K562 (cell line): ENCODE measurements at regions not wholly inside any gene's neighbourhood (a gene's known extent, or its start where the extent isn't known, plus 50 kb on each side); places are given as distances from the start of the nearest gene placed in this dataset.

Experiments used
- ATAC-seq: fragments of 200-7000 bp; cut with Tn5 transposase; 3 replicates; pipeline ENCODE4 v1.9.1; 2020; ENCODE audit warnings: moderate library complexity
- BruUV-seq: library from RNA; stranded (reverse); fragments of 400-500 nt; replicated peaks from 2 replicates; lab custom pipeline; 2021; lab: Mats Ljungman, UMichigan
- CTCF ChIA-PET: fragments of 300-600 bp; formaldehyde crosslinking; extraction: SDS; loops from one replicate; lab custom pipeline; 2021; ENCODE audit warnings: low intra/inter-chr PET ratio; lab: Yijun Ruan, JAX
- POLR2A ChIA-PET: fragments of 300-600, 350-650 bp; sonication (Branson Sonifier 250); formaldehyde crosslinking; extraction: SDS; loops from one replicate; lab custom pipeline; 2021; ENCODE audit warnings: antibody characterized with exemption, inconsistent platforms; lab: Yijun Ruan, JAX
- DNase-seq, 4 experiments: peaks; one replicate each; pipeline versions ENCODE4 v3.0.0 to v3.0.0-alpha.2; 2011 to 2018; ENCODE audit warnings: low spot score in 3 of 4, mixed read lengths in 3 of 4; ENCODE audit errors: extremely low read depth in 1 of 4
- FAIRE-seq: peaks from 2 replicates; lab custom pipeline; 2011; peaks lifted over from hg19 to GRCh38; lab: Jason Lieb, UNC
- H2AFZ ChIP-seq: 2 replicates; pipeline ENCODE4 v1.6.0; 2011; ENCODE audit warnings: low read depth, low read length, control low read depth, inconsistent platforms
- H3K27ac ChIP-seq: fragments of 200-600 bp; 3 replicates; pipeline ENCODE4 v1.8.0; 2011; ENCODE audit warnings: low read depth, mild to moderate bottlenecking, control low read depth, inconsistent platforms, low read length, moderate library complexity, mixed read lengths; ENCODE audit errors: extremely low read depth
- H3K27me3 ChIP-seq, 2 experiments: fragments of 300-600 bp in 1 of 2; 2 replicates in 1 of 2; 3 replicates in 1 of 2; pipeline versions ENCODE4 v1.6.0 to v1.8.0; 2011; ENCODE audit warnings: inconsistent platforms in 2 of 2, low read length in 2 of 2, mild to moderate bottlenecking in 1 of 2, mixed read lengths in 1 of 2, moderate library complexity in 1 of 2; ENCODE audit not compliant: control insufficient read depth in 2 of 2, insufficient read depth in 2 of 2
- H3K36me3 ChIP-seq: fragments of 300-600 bp; 3 replicates; pipeline ENCODE4 v1.8.0; 2011; ENCODE audit warnings: mild to moderate bottlenecking, low read length, inconsistent platforms; ENCODE audit not compliant: control insufficient read depth, insufficient read depth
- H3K4me1 ChIP-seq, 2 experiments: fragments of 200-600 bp in 1 of 2; replicated peaks in 1 of 2; 2 replicates in 1 of 2; 3 replicates in 1 of 2; pipeline versions ENCODE4 v1.5.1 to v1.8.0; 2011; ENCODE audit warnings: inconsistent platforms in 2 of 2, low read length in 2 of 2, mild to moderate bottlenecking in 1 of 2, mixed read lengths in 1 of 2, moderate library complexity in 1 of 2; ENCODE audit not compliant: control insufficient read depth in 2 of 2, insufficient read depth in 2 of 2
- H3K4me2 ChIP-seq: 2 replicates; pipeline ENCODE4 v1.6.1; 2011; ENCODE audit warnings: low read length, control low read depth, inconsistent platforms, mixed read lengths; ENCODE audit not compliant: insufficient read depth
- H3K4me3 ChIP-seq: fragments of 200-600 bp; sonication (generic), shearing (Covaris generic); 2 replicates; pipeline ENCODE4 v1.5.1; 2016; ENCODE audit warnings: control low read depth, inconsistent platforms
- H3K79me2 ChIP-seq: fragments of 200-600 bp; 3 replicates; pipeline ENCODE4 v1.8.0; 2011; ENCODE audit warnings: low read length, inconsistent platforms; ENCODE audit not compliant: control insufficient read depth, insufficient read depth
- H3K9ac ChIP-seq, 2 experiments: 2 replicates each; pipeline versions ENCODE4 v1.6.0 to v1.6.1; 2011; ENCODE audit warnings: low read depth in 2 of 2, low read length in 2 of 2, control low read depth in 1 of 2, inconsistent platforms in 1 of 2, mild to moderate bottlenecking in 1 of 2, mixed read lengths in 1 of 2; ENCODE audit not compliant: insufficient read depth in 1 of 2
- H3K9me1 ChIP-seq: one replicate; pipeline ENCODE4 v1.6.0; 2011; ENCODE audit warnings: inconsistent platforms, mild to moderate bottlenecking, low read length, moderate library complexity; ENCODE audit not compliant: control insufficient read depth, insufficient read depth
- H3K9me3 ChIP-seq: replicated peaks from 2 replicates; pipeline ENCODE4 v1.5.1; 2011; ENCODE audit warnings: low read depth, low read length, inconsistent platforms; ENCODE audit not compliant: control insufficient read depth, insufficient read depth
- H4K20me1 ChIP-seq: replicated peaks from 2 replicates; pipeline ENCODE4 v1.6.1; 2011; ENCODE audit warnings: low read length, inconsistent platforms, mixed read lengths; ENCODE audit not compliant: control insufficient read depth, insufficient read depth
- E2F3 ChIP-seq: fragments of 250-450 bp; sonication (Bioruptor Pico); IDR thresholded peaks from 2 replicates; pipeline ENCODE4 v1.4.0; 2020; ENCODE audit warnings: mild to moderate bottlenecking
- FOXK2 ChIP-seq, 2 experiments: fragments of 450-650 bp; IDR thresholded peaks in 1 of 2; conservative IDR thresholded peaks in 1 of 2; 2 replicates each; pipeline ENCODE4 v1.6.1; 2016; ENCODE audit warnings: low read depth in 2 of 2, mild to moderate bottlenecking in 1 of 2
- FOXM1 ChIP-seq, 2 experiments: fragments of 450-650 bp in 1 of 2; sonication (generic) in 1 of 2; formaldehyde crosslinking in 1 of 2; IDR thresholded peaks; 2 replicates each; pipeline versions ENCODE4 v1.6.1 to v1.9.0; 2017 to 2022; ENCODE audit warnings: low read depth in 2 of 2, mild to moderate bottlenecking in 2 of 2, missing genetic modification reagents in 1 of 2, moderate library complexity in 1 of 2
- GABPA ChIP-seq: fragments of 200-800 bp; sonication (Bioruptor generic); conservative IDR thresholded peaks from 2 replicates; pipeline ENCODE4 v1.6.1; 2016; ENCODE audit warnings: low read depth, missing genetic modification characterization, missing compliant biosample characterization
- GABPB1 ChIP-seq: sonication (generic); formaldehyde crosslinking; IDR thresholded peaks from 2 replicates; pipeline ENCODE4 v1.8.0; 2022; ENCODE audit warnings: mild to moderate bottlenecking, missing genetic modification reagents
- SIX5 ChIP-seq, 2 experiments: IDR thresholded peaks; 2 replicates each; pipeline ENCODE4 v1.6.1; 2011; ENCODE audit warnings: low read length in 2 of 2, borderline replicate concordance in 1 of 2, low read depth in 1 of 2, mild to moderate bottlenecking in 1 of 2, moderate library complexity in 1 of 2; ENCODE audit not compliant: insufficient read depth in 1 of 2
- U2AF2 ChIP-seq: fragments of 200-400 bp; formaldehyde crosslinking; optimal IDR thresholded peaks from 2 replicates; pipeline ENCODE3; 2017; ENCODE audit warnings: low read depth, mild to moderate bottlenecking, low read length
- WGBS: fragments of 100-300 bp; shearing (Covaris generic); methylation state at CpG from one replicate; pipeline ENCODE4 v1.1.6; 2016; ENCODE audit warnings: low coverage, mixed read lengths; ENCODE audit not compliant: insufficient coverage; ENCODE audit errors: missing lambda C conversion rate; 5-methylcytosine and 5-hydroxymethylcytosine counted together
- in situ Hi-C: fragments of 300-500 bp; cut with MboI; formaldehyde crosslinking; loops from 4 replicates; pipeline ENCODE4 v1.15.0; 2018; ENCODE audit warnings: inconsistent platforms, mixed read lengths
- intact Hi-C: fragments of 100-400 bp; cut with micrococcal nuclease; formaldehyde crosslinking; loops from 2 replicates; pipeline ENCODE4 v1.14.2; 2022
- TF ChIP-seq, protein P1 (sequence below): sonication (generic); formaldehyde crosslinking; IDR thresholded peaks from 2 replicates; pipeline ENCODE4 v1.8.0; 2022; ENCODE audit warnings: missing genetic modification reagents, mild to moderate bottlenecking, borderline replicate concordance
- TF ChIP-seq, protein P2 (sequence below): sonication (generic); formaldehyde crosslinking; IDR thresholded peaks from 2 replicates; pipeline ENCODE4 v1.8.0; 2022; ENCODE audit warnings: mild to moderate bottlenecking, missing genetic modification reagents
- TF ChIP-seq, protein P3 (sequence below): fragments of 150-350 bp; IDR thresholded peaks from 2 replicates; pipeline ENCODE4 v1.6.1; 2014; ENCODE audit warnings: low read depth, mild to moderate bottlenecking, low read length, borderline replicate concordance

- no peak overlapping the region for H3K4me2 ChIP-seq
- no TSS peak for BruUV-seq
- no peak for FAIRE-seq
Measured at GRCh38 chr5:67676863-67677262, 480.3 kb upstream of the CD180 start.

More at GRCh38 chr5:67676863-67677262, 480.3 kb upstream of the CD180 start:
- H3K79me2 ChIP-seq = no peaks in the 10 kb centered on the region
- ATAC-seq = no peak
- no peaks in the 10 kb centered on the region for H3K36me3 ChIP-seq
- intact Hi-C loops = no loop called here
- 0% methylated on average over 2 of the region's 2 CpGs for WGBS
- in situ Hi-C loops = no loop called here
- H3K9me1 ChIP-seq = no peaks in the 10 kb centered on the region
- H3K27me3 ChIP-seq = no peaks in the 10 kb centered on the region; a peak in 1 of 5 replicates
- POLR2A ChIA-PET = no interaction called here
- no peaks in the 10 kb centered on the region for H3K9me3 ChIP-seq
- no peak overlapping the region for H2AFZ ChIP-seq
- DNase-seq = no peak
- CTCF ChIA-PET = no interaction called here
- no peaks in the 10 kb centered on the region for H4K20me1 ChIP-seq
- H3K27ac ChIP-seq = no peak overlapping the region
- H3K4me1 ChIP-seq = no peaks in the 10 kb centered on the region
- no peak for TF ChIP-seq GABPA (tag)
- no peak for TF ChIP-seq E2F3 (CRISPR knock-in tag)
- no peak for TF ChIP-seq U2AF2
- TF ChIP-seq, protein P1, sequence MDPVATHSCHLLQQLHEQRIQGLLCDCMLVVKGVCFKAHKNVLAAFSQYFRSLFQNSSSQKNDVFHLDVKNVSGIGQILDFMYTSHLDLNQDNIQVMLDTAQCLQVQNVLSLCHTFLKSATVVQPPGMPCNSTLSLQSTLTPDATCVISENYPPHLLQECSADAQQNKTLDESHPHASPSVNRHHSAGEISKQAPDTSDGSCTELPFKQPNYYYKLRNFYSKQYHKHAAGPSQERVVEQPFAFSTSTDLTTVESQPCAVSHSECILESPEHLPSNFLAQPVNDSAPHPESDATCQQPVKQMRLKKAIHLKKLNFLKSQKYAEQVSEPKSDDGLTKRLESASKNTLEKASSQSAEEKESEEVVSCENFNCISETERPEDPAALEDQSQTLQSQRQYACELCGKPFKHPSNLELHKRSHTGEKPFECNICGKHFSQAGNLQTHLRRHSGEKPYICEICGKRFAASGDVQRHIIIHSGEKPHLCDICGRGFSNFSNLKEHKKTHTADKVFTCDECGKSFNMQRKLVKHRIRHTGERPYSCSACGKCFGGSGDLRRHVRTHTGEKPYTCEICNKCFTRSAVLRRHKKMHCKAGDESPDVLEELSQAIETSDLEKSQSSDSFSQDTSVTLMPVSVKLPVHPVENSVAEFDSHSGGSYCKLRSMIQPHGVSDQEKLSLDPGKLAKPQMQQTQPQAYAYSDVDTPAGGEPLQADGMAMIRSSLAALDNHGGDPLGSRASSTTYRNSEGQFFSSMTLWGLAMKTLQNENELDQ (CRISPR knock-in tag) = no peak
- TF ChIP-seq FOXM1 (IDR thresholded peaks at IDR 0.05; ENCODE audit: low read depth) = no peak
- TF ChIP-seq FOXM1 (CRISPR knock-in tag; IDR thresholded peaks at IDR 0.05; ENCODE audit: low read depth) = no peak
- TF ChIP-seq SIX5 (IDR thresholded peaks at IDR 0.05; ENCODE audit: borderline replicate concordance in 1 of 2, insufficient read depth in 1 of 2, low read depth in 1 of 2, low read length in 2 of 2) = no peak
- no peak for TF ChIP-seq FOXK2 (conservative IDR thresholded peaks at IDR 0.05 in 1 of 2, IDR thresholded peaks at IDR 0.05 in 1 of 2; ENCODE audit: low read depth in 2 of 2)
- TF ChIP-seq, protein P2, sequence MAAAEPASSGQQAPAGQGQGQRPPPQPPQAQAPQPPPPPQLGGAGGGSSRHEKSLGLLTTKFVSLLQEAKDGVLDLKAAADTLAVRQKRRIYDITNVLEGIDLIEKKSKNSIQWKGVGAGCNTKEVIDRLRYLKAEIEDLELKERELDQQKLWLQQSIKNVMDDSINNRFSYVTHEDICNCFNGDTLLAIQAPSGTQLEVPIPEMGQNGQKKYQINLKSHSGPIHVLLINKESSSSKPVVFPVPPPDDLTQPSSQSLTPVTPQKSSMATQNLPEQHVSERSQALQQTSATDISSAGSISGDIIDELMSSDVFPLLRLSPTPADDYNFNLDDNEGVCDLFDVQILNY (CRISPR knock-in tag) = no peak
- TF ChIP-seq GABPB1 (CRISPR knock-in tag) = no peak
- TF ChIP-seq, protein P3, sequence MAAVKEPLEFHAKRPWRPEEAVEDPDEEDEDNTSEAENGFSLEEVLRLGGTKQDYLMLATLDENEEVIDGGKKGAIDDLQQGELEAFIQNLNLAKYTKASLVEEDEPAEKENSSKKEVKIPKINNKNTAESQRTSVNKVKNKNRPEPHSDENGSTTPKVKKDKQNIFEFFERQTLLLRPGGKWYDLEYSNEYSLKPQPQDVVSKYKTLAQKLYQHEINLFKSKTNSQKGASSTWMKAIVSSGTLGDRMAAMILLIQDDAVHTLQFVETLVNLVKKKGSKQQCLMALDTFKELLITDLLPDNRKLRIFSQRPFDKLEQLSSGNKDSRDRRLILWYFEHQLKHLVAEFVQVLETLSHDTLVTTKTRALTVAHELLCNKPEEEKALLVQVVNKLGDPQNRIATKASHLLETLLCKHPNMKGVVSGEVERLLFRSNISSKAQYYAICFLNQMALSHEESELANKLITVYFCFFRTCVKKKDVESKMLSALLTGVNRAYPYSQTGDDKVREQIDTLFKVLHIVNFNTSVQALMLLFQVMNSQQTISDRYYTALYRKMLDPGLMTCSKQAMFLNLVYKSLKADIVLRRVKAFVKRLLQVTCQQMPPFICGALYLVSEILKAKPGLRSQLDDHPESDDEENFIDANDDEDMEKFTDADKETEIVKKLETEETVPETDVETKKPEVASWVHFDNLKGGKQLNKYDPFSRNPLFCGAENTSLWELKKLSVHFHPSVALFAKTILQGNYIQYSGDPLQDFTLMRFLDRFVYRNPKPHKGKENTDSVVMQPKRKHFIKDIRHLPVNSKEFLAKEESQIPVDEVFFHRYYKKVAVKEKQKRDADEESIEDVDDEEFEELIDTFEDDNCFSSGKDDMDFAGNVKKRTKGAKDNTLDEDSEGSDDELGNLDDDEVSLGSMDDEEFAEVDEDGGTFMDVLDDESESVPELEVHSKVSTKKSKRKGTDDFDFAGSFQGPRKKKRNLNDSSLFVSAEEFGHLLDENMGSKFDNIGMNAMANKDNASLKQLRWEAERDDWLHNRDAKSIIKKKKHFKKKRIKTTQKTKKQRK = no peak
- H3K9ac ChIP-seq = no peak overlapping the region
- no peak overlapping the region for H3K4me3 ChIP-seq
